GM04503 (cell line): ENCODE measurements at regions not wholly inside any gene's neighbourhood (a gene's known extent, or its start where the extent isn't known, plus 50 kb on each side); places are given as distances from the start of the nearest gene placed in this dataset.
"Not testable (repeated sequence)": the region's sequence is repeated elsewhere in the genome, so short reads cannot be mapped to it uniquely, and the experiment has no call there.

Experiments
- DNase-seq: peaks from one replicate; pipeline ENCODE4 v3.0.0-alpha.2; 2012; ENCODE audit warnings: low read depth

- no peak for DNase-seq
Measured at GRCh38 chr2:61623747-61624146, 85.6 kb upstream of the XPO1 start.

- peak; percentile 53 for DNase-seq
Measured at GRCh38 chr2:61620244-61621159, 82.3 kb upstream of the XPO1 start.

GRCh38 chr2:61619561-61619960, 81.4 kb upstream of the XPO1 start:
- no peak for DNase-seq

- DNase-seq = no peak
Measured at GRCh38 chr2:61617610-61618009, 79.5 kb upstream of the XPO1 start.

GRCh38 chr2:61605245-61605644, 67.1 kb upstream of the XPO1 start:
- no peak for DNase-seq

- no peak for DNase-seq
Measured at GRCh38 chr2:61604433-61604832, 66.3 kb upstream of the XPO1 start.

GRCh38 chr2:61598515-61599156, 60.5 kb upstream of the XPO1 start:
- not testable (repeated sequence) for DNase-seq

GRCh38 chr2:61597300-61598289, 59.4 kb upstream of the XPO1 start:
- no peak for DNase-seq

- DNase-seq = not testable (repeated sequence)
Measured at GRCh38 chr2:61594201-61594600, 56.0 kb upstream of the XPO1 start.

- not testable (repeated sequence) for DNase-seq
Measured at GRCh38 chr2:61593648-61594047, 55.5 kb upstream of the XPO1 start.

- no peak for DNase-seq
Measured at GRCh38 chr2:61590214-61590613, 52.1 kb upstream of the XPO1 start.

- DNase-seq = no peak
Measured at GRCh38 chr2:61588566-61588965, 50.4 kb upstream of the XPO1 start.
